SIG-M5 (cell line): ENCODE measurements at regions not wholly inside any gene's neighbourhood (a gene's known extent, or its start where the extent isn't known, plus 50 kb on each side); places are given as distances from the start of the nearest gene placed in this dataset.

Experiments
- DNase-seq: peaks from one replicate; lab custom pipeline; 2025; lab: John Stamatoyannopoulos, UW

DNA sequence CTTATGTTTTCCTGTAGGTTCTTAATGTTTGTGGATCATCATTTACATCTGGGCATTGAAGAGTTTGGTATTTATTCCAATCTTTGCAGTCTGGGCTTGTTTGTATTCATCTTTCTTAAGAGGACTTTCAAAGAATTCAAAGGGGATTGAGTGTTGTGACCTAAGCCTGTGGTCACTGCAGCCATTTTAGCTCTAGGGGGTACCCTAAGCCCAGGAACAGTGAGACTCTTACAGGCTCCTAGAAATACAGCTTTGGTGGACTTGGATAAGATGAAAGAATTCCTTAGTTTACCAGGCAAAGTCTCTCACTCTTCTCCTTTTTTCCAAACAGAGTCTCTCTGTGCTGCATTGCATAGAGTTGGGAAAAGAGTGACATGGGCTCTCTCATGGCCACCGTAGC, 2539.0 kb upstream of the PCDH20 start:
- no peak for DNase-seq

DNA sequence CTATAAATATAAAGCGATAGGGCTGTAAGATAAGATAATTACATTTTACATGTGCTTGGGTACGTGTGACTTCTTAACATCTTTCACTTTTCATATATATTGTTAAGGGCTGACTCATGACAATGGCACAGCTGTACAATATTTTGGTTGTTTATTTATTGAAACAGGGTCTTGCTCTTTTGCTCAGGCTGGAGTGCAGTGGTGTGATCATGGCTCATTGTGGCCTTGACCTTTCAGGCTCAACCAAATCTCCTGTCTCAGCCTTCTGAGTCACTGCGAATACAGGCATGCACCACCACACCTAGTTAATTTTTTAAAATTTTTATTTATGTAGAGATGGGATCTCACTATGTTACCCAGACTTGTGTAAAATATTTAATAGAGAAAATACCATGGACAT, 2532.4 kb upstream of the PCDH20 start:
- no peak for DNase-seq

DNA sequence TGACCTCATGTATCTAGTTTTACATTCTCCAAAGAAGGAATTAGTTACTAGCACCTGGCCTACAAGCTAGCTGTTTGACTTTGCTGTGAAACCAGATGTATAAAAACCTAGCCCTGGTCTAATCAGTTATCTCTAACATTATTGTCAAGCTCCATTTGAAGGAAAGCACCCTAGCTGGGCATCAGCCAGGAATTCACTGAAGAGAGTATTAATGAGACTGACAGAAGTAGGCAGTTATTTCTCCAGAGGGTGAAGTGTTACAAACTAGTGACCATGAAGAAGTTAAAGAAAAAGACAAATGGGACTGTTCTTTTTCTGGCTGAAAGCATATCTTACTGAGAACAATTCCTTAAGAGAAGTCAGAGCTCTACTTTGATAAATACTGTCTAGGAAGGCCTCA, 2529.3 kb upstream of the PCDH20 start:
- no peak for DNase-seq

DNA sequence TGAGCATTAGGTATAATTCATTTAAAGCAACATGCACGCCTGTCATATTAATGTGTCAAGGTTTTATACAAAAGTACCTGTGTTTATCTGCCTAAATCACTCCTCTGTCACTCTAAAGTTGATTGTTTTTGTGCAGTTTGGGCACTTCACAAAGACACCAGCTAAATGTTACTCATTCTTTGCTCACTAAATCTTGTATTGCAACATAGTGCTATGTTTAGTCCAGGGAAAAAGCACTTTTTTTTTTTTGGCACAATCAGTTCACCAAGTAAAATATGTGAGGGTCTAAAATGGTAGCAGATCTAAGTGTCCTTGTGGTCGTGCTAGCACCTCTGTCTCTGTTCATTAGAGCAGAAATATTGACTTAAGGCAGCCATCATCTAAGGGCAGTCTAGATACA, 2526.7 kb upstream of the PCDH20 start:
- no peak for DNase-seq

DNA sequence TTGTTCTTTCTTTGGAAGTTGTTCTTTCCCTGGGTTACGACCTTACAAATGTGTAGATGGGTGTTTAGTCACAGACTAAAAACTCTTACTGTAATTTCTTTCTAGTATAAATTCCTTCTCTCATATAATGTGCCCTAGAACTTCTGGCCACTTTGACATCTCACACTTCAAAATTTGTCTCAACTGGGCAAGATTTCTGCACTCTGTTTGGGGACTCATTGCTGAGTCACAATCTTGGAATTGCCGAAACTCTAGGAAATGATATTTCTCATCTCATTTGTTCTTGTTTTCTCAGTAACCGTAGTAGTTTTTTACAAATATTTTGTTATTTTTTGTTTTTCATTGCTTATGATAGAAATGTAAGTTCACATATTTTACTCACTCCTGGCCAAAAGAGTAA, 2523.2 kb upstream of the PCDH20 start:
- no peak for DNase-seq

DNA sequence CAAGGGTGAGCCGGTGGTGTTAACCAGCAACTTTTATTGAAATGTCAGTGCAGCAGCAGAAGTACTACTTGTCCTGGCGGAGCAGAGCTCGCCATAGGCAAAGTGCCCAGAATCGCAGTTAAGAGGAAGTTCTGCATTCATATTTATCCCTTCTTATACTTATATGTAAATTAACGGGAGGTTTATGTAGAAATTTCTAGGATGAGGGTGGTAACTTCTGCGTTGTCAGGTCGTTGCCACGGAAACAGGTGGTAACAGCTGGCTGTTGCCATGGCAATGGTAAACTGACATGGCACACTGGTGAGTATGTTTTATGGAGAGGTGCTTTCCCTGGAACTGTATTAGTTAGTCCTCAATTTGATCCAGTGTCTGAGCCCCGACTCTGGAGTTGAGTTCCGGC, 2494.9 kb upstream of the PCDH20 start:
- DNase-seq, result no peak

DNA sequence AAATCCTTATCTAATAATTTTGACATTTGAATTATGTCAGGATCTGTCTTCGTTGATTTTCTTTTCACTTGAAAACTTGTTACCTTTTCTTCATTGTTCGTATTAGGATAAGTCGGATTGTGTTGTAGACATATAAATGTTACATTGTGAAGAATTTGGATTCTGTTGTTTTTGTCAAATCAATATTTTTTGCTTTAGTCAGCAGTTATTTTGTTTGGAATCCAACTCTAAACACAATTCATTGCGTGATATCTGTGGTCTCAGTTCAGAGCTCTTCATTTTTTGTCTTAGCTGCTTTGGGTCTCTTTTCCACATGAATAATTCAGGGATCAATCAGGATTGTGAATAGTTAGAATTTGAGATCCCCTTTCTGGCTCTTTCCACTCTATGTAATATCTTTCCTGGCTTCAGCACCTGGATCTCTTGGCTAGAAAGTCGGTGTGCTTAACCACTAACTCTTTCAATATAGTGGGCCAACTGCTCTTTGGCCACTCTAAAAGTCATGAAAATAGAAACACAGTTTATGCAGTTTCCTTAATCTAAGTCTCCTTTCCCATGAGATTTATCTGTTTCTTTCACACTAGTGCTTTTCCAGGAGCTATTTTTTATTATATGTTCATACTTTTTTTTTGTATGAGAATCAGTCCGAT, 2494.2 kb upstream of the PCDH20 start:
- no peak for DNase-seq

DNA sequence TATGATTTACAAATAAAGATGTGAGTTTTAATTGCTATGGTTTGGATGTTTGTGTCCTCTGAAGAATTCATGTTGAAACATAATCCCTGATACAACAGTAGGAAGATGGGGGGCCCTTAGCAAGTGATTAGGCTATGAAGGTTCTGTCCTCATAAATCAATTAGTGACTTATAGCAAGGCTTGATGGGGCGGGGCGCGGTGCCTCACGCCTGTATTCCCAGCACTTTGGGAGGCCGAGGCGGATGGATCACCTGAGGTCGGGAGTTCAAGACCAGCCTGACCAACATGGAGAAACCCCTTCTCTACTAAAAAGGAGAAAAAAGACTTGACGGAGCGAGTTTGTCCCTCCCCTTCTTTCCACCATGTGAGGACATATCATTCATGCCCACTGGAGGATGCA, 2486.5 kb upstream of the PCDH20 start:
- DNase-seq, result no peak

DNA sequence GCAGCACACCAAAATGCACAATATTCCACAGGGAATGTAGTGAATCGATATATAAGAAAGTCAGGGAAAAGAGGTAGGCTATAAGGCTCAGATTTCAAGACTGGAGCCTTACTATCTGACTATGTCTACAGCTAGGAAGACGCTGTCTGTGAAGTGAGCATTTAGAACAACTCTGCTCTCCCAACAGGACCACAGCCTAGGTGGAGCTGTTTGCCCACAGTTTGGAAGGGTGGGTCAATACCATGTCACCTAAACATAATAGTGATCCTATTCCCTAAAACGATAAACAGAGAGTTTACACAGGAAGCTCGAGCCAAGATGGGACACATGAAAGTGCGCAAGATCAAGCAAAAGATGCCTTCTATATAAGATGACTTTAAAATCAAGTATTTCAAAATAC, 2486.0 kb upstream of the PCDH20 start:
- no peak for DNase-seq

DNA sequence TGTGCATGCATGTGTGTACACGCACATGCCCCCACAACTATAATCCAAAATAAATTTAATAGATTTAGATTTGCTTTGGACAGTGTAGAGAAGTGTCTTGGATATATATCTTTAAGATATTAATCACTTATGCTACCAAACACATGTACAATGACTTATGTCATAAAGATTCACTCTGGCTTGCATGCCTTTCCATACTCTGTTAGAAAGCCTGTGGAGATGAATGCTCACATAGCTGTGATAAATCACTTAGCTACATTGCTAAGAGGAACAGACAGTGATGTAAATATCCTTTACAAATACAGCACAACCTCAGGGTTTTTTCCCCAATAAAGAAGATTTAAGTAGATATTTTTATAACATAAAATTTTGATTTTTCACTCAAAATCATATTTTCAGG, 2484.8 kb upstream of the PCDH20 start:
- no peak for DNase-seq

DNA sequence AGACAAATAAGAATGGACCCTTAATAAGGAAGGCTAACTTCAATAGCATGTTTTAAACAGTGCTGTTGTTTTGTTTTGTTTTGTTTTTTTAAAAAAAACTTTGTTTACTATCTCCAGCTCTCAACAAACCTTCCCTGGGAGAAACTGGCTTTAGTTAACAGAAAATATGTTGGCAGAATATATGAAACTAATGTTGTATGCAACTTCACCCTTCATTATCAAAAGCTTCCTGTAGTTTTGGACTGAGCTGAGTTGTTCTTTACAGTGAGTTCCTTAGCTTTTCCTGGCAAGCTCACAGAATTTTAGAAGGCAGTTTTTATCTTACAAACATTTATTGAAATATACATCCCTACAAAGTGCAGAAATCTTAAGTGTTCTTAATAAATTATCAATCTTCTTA, 2480.7 kb upstream of the PCDH20 start:
- DNase-seq, result no peak

DNA sequence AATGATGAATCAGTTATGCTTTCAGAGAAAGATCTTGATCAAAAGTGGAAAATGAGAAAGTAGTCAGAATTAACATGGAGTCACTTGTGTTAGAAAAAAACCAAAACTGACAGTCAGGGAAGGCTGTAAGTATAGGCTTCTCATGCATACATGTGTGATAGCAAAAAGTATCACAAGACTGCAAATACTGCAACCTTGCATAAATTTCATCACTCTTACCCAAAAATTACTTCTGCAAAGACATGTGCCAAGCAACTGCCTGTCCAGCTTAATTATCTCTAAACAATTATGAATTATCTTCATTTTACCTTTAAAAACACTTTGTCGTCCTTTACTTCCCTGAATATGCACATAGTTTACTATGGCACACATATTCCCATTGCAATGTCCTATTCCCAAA, 2466.4 kb upstream of the PCDH20 start:
- no peak for DNase-seq

DNA sequence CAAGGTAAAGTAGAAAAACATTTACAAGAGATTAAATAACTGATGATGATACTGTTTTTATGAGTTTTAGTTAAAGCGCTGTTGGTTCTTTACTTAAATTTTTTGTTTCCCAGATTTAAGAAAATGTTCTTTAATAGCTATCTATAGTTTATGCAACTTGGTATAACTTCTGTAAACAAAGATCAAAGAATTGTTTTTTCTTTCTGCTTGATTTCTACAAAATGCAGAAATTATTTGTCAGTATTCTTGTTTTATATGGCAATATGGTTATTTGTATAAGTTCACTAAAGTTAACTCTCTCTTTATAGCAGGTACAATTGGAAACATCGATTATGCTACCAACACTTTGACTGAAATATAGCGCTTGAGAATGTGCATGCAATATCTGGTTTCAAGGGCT, 2465.1 kb upstream of the PCDH20 start:
- DNase-seq, result no peak

DNA sequence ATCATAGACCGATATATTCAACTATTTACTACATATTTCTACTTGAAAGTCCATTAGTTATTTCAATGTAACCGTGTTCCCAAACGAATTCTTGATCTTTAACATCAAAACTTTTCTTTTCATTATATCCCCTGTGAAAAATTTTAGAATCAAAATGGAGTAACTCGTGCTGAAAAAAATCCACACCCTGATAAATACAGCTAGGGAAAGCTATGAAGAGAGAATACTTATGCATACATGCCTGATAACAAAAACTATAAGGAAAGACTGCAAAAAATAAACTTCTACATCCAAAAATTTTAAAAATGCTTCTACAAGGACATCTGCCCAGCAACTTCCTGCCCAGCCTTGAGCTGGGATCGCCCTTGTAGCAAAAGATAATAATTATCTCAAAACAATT, 2458.3 kb upstream of the PCDH20 start:
- DNase-seq, result no peak

DNA sequence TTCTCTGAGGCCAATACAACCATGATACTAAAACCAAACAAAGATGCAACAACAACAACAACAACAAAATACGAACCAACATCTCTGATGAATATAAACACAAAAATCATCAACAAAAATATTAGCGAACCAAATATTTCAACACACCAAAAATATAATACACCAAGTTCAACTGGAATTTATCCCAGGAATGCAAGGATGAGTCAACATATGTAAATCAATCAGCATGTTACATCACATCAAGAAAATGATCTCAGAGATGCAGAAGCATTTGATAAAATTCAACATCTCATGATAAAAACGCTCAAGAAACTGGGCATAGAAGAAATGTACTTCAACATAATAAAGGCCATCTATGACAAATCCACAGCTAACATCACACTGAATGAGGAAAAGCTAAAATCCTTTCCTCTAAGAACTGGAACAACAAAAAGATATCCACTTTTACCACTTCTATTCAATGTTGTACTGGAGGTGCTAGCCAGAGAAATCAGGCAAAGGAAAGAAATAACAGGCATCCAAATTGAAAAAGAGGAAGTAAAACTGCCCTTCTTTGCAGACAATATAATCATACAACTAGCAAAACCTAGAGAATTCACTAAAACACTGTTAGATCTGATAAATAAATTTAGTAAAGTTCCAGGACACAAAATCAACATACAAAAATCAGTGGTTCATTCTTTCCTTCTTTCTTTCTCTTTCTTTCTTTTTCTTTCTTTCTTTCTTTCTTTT, 2448.7 kb upstream of the PCDH20 start:
- DNase-seq, result no peak

DNA sequence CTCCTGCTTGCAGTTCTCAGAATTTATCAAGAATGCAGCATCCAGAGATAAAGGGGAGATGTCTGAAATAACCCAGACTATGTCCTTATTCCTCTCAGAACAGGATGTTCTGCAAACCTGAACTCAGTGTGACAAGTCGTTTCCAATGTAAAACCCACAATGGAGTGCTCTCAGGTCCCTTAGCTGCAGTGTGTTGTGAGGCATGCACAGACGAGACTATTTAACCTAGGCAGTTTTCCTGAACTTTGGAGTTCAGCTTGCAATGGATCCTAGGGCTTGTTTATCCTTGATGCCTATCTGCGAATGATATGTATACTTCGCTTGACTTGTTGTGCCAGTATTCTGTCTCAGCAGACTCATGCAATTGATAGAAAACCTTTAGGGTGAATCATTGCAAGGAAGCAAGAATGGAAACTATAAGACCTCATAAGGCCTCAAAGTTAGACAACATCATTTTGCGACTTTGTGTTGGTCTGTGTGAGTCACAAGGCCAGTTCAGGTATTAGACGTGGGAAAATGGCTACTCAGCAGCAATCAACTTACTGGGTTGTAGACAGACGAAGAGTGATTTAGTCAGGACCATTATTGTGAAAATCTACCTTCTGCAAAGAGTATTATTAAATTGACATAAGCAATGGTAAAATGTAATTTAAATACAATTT, 2439.9 kb upstream of the PCDH20 start:
- no peak for DNase-seq

DNA sequence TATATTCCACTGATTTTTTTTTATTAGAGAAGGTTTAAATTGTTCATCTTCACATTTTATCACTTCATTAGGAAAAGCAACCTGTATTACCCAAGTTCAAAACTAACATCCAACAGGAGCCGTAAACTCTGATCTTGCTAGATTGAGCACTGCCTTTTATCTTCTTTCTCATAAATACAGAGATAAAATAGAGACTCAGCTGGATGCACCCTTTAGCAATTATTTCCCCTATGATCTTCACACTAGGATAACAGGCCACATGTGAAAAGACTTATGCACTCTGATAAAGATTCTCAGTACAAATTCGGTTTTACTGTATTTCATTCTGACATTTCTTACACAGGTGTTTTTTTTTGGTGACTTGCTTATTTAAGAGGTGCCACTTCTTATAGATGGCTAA, 2438.2 kb upstream of the PCDH20 start:
- DNase-seq, result no peak

DNA sequence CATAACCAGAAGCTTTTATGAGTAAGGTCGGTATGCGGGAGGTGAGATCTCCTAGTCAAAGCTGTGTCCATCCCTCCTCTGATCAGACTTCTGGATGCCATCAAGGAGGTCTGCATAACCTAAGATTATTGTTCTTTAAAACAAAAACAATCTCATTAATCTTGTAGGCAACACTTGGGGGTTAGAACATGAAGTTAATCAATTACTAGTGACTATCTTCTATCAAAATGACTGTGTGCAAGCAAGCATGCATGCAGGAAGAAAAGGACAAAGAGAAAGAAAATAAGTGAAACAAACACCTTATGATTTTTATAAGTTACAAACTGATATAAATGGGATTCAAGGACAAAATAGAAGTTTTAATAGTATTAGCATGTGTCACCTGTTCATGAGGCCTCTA, 2435.9 kb upstream of the PCDH20 start:
- no peak for DNase-seq

DNA sequence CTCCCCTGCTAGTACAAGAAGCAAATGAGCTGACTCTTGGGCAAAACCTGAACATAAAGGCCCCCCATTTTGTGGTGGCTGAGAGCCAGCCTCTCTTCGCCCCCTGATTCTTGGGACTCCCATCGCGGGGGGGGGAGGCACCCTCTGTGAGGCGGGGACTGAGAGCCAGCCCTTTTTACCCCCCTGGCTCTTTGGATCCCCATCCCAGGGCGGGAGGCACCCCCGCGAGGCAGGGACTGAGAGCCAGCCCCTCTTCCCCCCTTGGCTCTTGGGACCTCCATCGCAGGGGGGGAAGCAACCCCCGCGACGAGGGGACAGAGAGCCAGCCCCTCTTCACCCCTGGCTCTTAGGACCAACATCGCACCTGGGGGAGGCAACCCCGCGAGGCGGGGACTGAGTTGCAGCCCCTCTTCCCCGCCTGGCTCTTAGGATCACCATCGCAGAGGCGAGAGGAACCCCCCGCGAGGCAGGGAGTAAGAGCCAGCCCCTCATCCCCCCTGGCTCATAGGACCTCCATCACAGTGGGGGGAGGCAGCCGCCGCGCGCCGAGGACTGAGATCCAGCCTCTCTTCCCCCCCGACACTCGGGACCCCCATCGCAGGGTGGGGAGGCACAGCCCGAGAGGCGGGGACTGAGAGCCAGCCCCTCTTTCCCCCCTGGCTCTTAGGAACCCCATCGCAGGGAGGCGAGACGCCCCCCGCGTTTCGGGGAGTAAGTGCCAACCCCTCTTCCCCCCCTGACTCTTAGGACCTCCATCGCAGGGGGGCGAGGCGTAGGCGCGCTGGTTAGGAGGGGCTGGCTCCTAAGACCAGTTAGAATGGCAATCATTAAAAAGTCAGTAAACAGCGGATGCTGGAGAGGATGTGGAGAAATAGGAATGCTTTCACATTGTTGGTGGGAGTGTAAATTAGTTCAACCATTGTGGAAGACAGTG, 2428.4 kb upstream of the PCDH20 start:
- DNase-seq, result no peak

DNA sequence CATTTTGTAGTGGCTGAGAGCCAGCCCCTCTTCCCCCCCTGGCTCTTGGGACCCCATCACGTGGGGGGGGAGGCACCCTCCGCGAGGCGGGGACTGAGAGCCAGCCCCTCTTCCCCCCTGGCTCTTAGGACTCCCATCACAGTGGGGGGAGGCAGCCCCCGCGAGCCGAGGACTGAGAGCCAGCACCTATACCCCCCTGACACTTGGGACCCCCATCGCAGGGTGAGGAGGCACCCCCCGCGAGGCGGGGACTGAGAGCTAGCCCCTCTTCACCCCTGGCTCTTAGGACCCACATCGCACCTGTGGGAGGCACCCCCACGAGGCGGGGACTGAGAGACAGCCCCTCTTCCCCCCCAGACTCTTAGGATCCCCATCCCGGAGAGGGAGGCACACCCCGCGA, 2426.5 kb upstream of the PCDH20 start:
- no peak for DNase-seq

DNA sequence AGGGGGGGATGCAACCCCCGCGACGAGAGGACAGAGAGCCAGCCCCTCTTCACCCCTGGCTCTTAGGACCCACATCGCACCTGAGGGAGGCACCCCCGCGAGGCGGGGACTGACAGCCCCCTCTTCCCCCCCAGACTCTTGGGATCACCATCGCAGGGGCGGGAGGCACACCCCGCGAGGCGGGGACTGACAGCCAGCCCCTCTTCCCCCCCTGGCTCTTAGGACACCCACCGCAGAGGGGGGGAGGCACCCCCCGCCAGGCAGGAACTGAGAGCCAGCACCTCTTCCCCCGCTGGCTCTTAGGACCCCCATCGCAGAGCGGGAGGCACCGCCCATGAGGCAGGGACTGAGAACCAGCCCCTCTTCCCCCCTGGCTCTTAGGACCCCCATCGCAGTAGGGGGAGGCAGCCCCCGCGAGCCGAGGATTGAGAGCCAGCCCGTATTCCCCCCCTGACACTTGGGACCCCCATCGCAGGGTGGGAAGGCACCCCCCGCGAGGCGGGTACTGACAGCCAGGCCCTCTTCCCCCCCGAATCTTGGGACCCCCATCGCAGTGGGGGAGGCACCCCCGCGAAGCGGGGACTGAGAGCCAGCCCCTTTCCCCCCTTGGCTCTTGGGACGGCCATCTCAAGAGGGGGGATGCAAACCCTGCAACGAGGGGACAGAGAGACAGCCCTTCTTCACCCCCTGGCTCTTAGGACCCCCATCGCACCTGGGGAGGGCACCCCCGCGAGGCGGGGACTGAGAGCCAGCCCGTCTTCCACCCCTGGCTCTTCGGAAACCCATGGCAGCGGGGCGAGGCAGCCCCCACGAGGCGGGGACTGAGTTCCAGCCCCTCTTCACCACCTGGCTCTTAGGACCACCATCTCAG, 2425.1 kb upstream of the PCDH20 start:
- no peak for DNase-seq
